ENCODE measurements at regions not wholly inside any gene's neighbourhood (a gene's known extent, or its start where the extent isn't known, plus 50 kb on each side); places are given as distances from the start of the nearest gene placed in this dataset.
"Not testable (repeated sequence)": the region's sequence is repeated elsewhere in the genome, so short reads cannot be mapped to it uniquely, and the experiment has no call there.

- not testable (repeated sequence) for TF ChIP-seq POLR2AphosphoS5 (IDR thresholded peaks at IDR 0.05; ENCODE audit: low read depth); NANOG (IDR thresholded peaks at IDR 0.05; ENCODE audit: borderline replicate concordance); EZH2phosphoT487 (IDR thresholded peaks at IDR 0.05; ENCODE audit: unreplicated experiment); CTCF (conservative IDR thresholded peaks at IDR 0.05; ENCODE audit: low read depth in 2 of 2); REST (IDR thresholded peaks at IDR 0.05; ENCODE audit: unreplicated experiment); ETS1 (IDR thresholded peaks at IDR 0.05); ZNF114 (CRISPR knock-in tag; IDR thresholded peaks at IDR 0.05); EZH2 (IDR thresholded peaks at IDR 0.05; ENCODE audit: low read depth, unreplicated experiment); ZNF331 (CRISPR knock-in tag; IDR thresholded peaks at IDR 0.05; ENCODE audit: low read depth); STAT1 (IDR thresholded peaks at IDR 0.05; ENCODE audit: unreplicated experiment); CREB1 (CRISPR knock-in tag; IDR thresholded peaks at IDR 0.05; ENCODE audit: low read depth)
These were observed 80.6 kb upstream of the RUBCNL start for GRCh38 chr13:46467694-46468093.
